NCI-H2107 treated with DMSO at 0.1 percent for 48 hours (cell line): ENCODE measurements at regions not wholly inside any gene's neighbourhood (a gene's known extent, or its start where the extent isn't known, plus 50 kb on each side); places are given as distances from the start of the nearest gene placed in this dataset.
"Not testable (repeated sequence)": the region's sequence is repeated elsewhere in the genome, so short reads cannot be mapped to it uniquely, and the experiment has no call there.

Experiments
- DNase-seq: peaks from one replicate; lab custom pipeline; 2025; ENCODE audit not compliant: unreplicated experiment; lab: John Stamatoyannopoulos, UW

GRCh38 chr2:239561446-239562001 lies 160.7 kb upstream of the HDAC4 start:
- DNase-seq = no peak

- no peak for DNase-seq
Measured at GRCh38 chr2:239559417-239560261, 158.8 kb upstream of the HDAC4 start.

- no peak for DNase-seq
Measured at GRCh38 chr2:239558661-239559060, 157.8 kb upstream of the HDAC4 start.

- DNase-seq = no peak
Measured at GRCh38 chr2:239557516-239557915, 156.7 kb upstream of the HDAC4 start.

GRCh38 chr2:239555571-239555905 lies 154.7 kb upstream of the HDAC4 start:
- no peak for DNase-seq

GRCh38 chr2:239554766-239555570 lies 154.1 kb upstream of the HDAC4 start:
- DNase-seq = no peak

- DNase-seq = no peak
Measured at GRCh38 chr2:239553376-239554000, 152.7 kb upstream of the HDAC4 start.

GRCh38 chr2:239552213-239552926 lies 151.6 kb upstream of the HDAC4 start:
- DNase-seq = no peak

- no peak for DNase-seq
Measured at GRCh38 chr2:239551206-239551605, 150.4 kb upstream of the HDAC4 start.

- no peak for DNase-seq
Measured at GRCh38 chr2:239550357-239550756, 149.5 kb upstream of the HDAC4 start.

- DNase-seq = no peak
Measured at GRCh38 chr2:239549711-239550255, 149.0 kb upstream of the HDAC4 start.

GRCh38 chr2:239548965-239549595 lies 148.3 kb upstream of the HDAC4 start:
- DNase-seq = no peak

- no peak for DNase-seq
Measured at GRCh38 chr2:239548451-239548871, 147.6 kb upstream of the HDAC4 start.

- not testable (repeated sequence) for DNase-seq
Measured at GRCh38 chr2:239547140-239547539, 146.3 kb upstream of the HDAC4 start.

- DNase-seq = no peak
Measured at GRCh38 chr2:239546541-239546940, 145.7 kb upstream of the HDAC4 start.

GRCh38 chr2:239545741-239546392 lies 145.0 kb upstream of the HDAC4 start:
- DNase-seq = no peak

GRCh38 chr2:239544918-239545465 lies 144.2 kb upstream of the HDAC4 start:
- DNase-seq = no peak

GRCh38 chr2:239544143-239544917 lies 143.5 kb upstream of the HDAC4 start:
- DNase-seq = no peak

GRCh38 chr2:239543702-239544101 lies 142.9 kb upstream of the HDAC4 start:
- no peak for DNase-seq
